ENCODE measurements at regions not wholly inside any gene's neighbourhood (a gene's known extent, or its start where the extent isn't known, plus 50 kb on each side); places are given as distances from the start of the nearest gene placed in this dataset.
A peak's percentile ranks its signal among the peaks of the same experiment; 100 is the strongest.

DNA sequence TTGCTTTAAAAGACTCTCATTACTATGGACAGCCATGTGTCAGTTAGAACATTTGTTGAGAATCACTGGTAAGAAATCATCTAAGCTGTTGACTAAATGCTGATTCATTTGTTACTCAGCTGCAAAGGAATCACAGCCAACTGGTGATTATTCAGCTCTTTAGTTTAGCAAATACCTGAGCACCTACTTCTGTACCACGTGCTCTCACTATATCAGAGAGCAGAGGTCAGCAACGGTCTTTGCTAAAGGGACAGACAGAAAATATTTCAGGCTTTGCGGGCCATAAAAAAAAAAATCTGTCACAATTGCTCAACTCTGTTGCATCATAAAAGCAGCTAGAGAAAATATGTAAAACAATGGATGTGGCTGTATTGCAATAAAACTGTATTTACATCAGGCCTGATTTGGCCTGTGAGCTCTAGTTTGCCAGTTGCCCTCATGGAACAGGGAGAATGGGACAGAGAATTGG, 377.6 kb downstream of the DNAH5 start:
- DNase-seq = no peak

DNA sequence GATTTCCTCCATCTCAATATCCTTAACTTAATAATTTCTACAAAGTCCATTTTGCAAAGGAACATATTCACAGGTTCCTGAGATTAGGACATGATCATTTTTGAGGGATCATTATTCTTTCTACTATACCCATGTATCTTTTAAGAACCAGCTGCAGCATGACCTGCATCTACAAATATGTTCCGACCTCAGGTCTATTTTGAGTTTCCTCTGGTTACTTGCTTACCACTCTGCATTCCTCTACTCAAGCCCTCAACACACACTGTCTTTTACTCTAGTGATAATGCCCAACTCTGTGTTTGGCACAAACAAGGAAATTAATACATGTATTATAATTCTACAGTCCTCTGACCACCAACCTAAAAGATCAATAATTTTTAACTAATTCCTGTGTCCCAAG, 386.1 kb downstream of the DNAH5 start:
- no peak for DNase-seq

DNA sequence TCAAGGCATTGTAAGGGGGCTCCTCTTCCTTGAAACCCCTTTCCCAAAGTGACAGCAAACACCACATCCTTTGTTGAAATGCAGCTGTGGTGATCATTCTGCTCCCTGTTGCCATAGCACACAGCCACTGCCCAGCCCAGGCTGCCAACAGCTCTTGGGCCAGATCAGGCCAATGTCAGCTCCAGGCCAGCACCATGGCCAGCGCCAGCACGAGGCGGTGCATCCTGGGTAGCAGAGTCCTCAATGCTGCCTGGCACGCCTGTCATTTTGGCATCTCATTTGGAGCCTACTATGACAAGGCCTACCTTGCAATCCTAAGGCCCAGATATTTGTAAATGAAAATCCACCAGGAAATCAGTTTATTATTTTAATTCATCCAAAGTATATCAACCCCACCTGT, 390.6 kb downstream of the DNAH5 start:
- DNase-seq = no peak

DNA sequence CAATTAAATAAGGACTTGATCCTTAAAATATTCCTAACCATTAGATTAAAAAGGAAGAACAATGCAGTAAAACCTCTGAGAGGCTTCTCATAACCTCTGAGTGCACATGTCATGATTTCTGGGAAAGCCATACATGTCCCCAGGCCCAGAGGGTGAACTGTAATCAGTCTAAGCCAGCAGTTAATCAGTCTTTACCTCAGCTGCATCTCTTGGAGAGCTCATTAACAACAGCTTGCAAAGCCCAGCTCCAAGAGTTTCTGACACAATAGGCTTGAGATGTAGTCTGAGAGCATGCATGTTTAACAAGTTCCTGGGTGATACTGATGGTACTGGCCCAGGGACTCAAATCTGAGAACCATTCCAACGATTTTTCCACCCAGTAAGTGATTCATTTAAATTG, 392.1 kb downstream of the DNAH5 start:
- DNase-seq = no peak

DNA sequence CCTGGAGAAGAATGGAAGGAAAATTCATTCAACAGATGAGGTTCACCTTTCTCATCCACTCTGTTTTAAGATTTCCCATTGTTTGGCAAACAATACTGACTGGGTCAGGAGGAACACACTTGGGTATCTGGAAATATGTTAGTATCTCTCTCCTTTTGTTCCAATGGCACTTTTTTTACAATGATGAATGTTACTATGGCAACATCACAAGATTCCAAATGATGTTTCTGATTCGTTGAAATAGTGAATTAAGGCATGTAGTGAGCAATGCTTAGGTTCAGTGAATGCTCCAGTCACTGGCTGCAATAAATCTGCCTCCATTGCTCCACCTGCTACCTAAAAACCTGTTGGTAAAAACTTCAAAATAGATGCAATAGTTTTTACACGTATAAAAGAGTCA, 392.8 kb downstream of the DNAH5 start:
- DNase-seq = no peak

DNA sequence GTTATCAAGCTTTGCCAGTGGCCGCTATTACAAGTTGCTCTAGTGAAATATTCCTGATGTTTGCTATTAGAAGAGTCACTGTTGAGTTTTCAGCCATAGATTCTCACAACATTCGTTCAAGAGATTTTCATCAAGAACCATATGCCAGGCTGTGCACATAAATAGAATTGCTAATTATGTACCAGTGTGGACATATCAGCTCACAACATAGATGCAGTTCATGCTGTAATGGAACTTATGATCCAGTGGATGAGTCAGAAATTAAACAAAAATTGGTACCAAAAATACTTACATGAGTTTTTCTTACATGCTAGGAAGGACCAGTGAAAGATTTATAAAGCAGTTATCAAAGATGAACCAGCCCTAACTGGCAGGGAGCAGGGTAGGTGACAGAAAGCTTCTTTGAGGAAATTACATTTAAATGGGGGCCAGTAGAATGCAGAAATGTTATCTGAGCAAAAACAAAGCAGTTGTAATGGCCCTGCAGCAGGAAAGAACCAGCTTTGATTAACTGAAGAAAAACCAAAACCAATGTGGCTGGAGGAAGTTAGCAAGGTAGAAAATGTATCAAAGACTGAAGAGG, 404.2 kb downstream of the DNAH5 start:
- no peak for DNase-seq

DNA sequence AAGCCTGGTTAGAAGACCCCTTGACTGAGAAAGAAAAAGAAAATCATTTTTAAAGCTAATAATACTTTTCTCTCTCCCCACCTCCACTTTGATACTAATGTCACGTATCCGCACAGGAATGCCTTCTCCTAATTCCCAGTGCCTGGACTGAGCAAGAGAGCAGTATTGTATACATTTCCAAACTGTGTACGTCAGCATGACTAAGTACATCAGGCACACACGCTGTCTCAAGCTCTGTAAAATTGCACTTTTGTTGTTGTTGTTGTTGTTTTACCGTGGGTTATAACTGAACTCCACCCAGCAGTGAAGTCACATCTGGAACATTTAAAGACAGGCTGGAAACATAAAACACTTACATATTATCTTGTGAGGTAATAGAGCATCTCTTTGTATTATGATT, 407.6 kb downstream of the DNAH5 start:
- no peak for DNase-seq

DNA sequence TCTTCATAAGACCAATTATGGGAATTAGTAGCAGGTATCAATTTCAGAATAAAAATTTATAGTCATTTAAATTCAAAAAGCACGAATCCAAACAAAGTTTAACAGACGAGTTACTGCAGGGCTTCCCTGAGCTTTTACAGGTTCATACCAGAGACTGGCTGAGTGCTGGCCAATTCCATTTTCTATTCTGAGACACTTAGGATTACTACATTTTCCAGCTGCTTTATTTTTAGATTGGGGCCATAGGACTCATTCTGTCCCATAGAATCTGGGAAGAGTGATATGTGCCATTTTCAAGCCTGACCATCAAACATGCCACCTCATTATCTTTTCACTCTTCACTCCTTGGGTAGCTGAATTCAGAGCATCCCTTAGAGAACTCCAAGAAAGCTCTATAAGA, 410.7 kb downstream of the DNAH5 start:
- no peak for DNase-seq

DNA sequence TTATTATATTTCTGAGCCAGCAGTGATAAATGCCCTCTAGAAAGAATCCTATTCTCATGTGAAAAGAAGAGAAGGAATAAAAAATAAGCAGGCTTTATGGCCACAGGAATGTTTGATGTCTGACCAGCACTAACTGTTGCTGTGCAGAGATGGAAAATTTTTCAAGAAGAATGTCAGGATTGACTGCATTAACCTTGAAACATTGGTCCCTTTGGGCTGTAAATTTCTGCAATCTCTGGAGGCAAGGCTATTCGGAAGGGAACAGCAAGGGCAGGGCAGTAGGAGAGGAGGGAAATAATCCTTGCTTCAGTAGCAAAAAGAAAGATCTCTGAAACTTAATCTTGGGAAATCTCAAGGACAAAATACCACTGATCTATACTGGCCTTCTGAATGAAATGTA, 415.2 kb downstream of the DNAH5 start:
- no peak for DNase-seq

DNA sequence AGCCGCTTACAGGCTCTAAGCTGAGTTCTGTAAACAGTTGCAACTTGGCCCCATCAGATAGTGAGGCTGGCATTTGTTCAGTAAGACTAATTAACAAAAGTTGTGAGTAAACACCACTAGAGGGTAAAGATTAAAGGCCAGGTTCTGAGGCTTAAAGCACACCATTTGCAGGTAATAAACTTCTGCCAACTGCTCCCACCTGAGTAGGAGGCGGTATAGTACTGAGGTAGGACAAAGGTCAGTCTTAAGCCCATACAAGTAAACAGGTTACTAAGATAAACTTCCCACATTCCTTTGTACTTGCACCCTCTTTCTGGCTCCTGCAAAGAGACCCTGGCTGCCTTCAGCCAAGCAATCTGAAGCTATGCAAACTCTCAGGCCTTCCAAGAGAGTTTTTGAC, 419.6 kb downstream of the DNAH5 start:
- DNase-seq = no peak

DNA sequence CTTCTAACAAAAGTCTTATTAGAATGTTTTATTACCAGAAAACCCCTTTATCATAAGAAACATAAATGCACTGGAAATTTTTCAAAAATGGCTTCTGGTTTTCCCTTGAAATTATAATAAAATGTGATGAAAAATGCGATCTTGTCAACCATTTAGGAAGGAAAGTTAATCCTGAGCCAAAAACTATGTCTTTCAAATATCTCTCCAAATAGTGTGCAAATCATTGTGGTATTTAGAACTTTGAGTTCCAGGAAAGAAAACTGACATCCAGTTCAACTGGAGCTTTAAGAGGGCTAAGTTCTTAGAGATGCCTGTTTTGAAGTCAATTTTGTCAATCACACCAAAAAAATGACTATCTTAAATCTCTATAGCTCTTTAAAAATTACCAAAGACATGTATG, 425.4 kb downstream of the DNAH5 start:
- no peak for DNase-seq

DNA sequence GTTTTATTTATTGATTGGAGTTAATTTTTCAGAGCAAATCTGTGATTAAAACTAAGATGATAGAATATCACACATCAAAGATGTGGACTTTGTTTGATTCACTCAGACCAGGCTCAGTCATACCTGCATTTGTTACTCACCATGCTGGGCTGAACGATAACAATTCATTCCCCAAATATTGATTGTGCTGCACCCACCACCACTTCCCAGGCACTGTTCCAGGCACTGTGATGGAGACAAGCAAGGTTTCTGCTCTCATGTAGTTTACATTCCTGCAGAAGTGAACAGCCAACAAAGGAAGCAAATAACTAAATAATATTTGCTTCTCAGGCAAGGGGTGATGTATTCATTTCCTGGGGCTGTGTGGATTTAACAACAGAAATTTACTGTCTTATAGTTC, 428.3 kb downstream of the DNAH5 start:
- no peak for DNase-seq

DNA sequence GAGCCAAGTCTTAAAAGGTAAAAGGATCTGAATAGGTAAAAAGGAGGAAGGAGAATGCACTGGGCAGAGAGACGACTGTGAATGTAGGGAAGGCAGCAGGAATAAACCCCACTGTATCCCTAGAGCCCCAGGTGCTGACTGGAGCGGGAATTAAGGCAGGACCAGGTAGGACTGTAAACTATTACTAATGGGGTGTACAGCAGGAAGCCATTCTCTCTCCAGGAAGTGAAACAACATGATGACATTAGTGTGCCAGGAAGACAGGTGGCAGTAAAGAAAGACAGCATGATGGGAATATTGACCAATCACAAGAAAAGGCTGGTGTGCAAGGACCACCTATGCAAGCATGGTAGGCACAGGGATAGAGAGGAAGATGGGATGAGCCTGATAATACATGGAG, 433.0 kb downstream of the DNAH5 start:
- DNase-seq = peak in 1 of 2 experiments; percentile 17

DNA sequence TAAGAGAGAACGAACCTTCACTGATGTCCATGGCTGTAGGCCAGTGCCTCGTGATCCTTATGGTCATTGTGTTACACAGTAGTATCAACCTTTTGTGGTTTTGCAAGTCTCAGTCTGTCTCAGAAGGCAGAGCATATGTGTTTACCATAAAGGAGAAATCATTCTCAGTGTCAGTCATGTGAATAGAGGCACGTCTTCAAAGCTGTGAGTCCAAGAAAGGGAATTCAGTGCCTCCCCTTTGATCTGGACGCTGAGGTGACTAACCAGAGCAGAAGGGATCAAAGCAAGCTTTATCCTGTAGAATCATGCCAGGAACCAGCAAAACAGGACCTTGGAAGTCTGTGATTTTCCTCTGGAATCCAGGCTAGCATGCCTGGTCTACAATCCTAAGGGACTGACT, 433.9 kb downstream of the DNAH5 start:
- no peak for DNase-seq

DNA sequence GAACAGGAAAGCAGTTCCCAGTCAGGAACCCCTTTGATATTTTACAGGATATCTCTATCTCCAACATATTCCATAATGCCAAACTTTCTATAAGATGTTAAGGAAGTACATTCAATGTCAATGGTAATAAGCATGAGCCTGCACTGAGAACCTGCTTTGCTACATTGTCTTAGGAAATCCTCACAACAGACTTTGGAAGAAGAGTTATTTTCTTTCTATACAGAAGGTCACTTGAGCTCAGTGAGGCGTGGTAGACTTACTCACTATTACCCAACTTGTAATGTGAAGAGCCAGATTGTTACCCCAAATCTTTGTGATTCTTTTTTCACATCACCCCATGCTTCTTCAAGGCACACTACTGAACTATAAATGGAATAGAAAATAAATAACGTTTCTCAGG, 435.9 kb downstream of the DNAH5 start:
- DNase-seq = no peak

DNA sequence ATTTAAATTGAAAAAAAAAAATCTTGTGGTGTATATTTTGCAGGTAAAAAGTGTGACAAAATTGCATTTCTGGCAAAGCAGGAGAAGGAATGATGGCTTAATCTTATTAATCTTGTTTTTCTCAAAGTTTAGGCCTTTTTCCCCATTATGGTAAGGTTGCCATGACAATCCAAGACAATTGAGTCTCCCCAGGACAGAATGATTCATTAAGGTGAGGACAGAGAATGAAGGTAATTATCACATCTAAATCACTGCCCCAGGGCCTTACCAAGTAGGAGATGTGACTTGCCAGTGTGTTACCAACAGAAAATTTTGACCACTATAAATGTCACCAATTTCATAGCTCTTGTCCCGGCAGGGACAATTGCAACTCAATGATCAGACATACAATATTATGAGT, 439.2 kb downstream of the DNAH5 start:
- peak in 1 of 2 experiments; percentile 19 for DNase-seq

DNA sequence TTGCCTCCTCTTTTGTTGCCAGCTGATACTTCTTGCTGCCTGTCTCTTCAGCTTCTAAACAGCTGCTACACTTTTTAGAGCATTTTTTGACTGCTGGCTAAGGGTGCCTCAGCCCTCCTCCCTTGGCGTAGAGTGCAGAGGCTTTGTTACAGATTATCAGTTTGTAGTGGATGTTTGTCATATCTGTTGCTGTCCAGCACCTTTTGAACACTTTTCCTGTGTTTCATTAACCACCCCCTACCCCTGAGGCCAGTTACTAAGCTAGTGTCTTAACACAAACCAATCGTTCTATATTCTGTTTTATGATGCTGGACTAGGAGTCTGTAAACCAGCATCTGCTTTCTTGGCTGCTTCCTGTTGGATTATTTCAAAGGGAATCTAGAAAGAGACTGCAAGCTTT, 441.5 kb downstream of the DNAH5 start:
- no peak for DNase-seq

DNA sequence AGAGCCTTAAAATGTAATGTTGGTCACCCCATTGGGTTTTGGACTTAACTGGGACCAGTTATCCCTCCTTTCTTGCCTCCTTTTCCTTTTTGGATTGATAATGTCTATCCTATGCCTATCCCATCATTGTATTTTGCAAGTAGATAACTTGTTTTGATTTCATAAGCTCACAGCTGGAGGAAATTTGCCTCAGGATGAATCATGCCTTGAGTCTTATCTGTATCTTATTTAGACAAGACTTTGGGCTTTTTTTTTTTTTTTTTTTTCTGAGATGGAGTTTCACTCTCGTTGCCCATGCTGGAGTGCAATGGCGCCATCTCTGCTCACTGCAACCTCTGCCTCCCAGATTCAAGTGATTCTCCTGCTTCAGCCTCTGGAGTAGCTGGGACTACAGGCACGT, 443.3 kb downstream of the DNAH5 start:
- no peak for DNase-seq

DNA sequence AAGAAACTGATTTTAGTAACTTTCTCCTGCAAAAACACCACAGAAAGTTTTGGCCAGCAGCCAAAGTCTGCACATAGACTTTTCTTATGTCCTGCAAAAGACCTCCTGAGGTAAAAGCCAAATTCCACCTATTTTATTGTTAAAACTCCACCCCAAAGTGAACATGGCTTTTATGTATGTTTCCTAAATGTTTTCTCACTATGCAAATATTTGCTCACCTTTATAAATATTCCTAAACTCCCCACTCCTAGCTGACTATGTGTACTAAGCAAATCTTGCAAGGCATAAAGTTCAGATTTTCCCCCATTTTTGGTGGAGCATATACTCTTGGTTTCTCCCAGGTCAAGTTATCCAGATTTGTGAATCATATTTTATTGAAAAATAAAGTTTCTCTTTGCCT, 446.2 kb downstream of the DNAH5 start:
- no peak for DNase-seq

DNA sequence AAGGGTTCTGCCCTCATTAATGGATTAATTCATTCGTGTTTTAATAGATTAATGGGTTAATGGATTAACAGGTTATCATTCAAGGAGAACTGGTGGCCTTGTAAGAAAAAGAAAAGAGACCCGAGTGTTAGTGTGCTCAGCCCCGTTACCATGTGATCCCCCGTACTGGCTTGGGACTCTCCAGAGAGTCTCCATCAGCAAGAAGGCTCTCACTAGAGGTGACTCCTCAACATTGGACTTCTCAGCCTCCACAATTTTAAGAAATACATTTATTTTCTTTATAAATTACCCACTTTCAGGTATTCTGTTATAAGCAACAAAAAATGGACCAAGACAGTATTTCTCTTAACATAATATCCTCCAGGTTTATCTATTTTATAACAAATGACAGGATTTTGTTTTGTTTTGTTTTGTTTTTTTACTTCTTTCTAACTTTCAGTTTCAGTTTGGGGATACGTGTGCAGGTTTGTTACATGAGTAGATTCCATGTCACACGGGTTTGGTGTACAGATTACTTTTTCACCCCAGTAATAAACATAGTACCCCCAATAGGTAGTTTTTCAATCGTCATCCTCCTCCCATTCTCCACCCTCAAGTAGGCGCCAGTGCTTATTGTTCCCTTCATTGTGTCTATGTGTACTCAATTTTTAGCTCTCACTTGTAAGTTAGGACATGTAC, 456.1 kb downstream of the DNAH5 start:
- DNase-seq = no peak

DNA sequence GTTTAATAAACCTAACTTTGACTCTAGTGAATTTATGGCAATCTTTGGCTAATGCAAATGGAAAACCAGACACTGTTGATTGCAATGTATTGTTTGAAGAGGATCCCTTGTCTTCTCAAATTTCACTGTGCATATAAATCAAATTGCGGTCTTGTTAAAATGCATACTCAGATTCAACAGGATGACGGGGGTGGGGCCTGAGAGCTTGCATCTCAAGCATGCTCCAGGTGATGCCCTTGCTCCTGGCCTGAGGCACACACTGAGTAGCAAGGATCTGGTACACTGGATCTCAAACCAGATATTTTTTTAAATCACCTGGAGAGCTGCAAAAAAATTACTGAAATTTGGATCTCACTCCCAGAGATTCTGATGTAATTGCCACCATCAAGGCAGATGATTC, 463.7 kb downstream of the DNAH5 start:
- DNase-seq = no peak

DNA sequence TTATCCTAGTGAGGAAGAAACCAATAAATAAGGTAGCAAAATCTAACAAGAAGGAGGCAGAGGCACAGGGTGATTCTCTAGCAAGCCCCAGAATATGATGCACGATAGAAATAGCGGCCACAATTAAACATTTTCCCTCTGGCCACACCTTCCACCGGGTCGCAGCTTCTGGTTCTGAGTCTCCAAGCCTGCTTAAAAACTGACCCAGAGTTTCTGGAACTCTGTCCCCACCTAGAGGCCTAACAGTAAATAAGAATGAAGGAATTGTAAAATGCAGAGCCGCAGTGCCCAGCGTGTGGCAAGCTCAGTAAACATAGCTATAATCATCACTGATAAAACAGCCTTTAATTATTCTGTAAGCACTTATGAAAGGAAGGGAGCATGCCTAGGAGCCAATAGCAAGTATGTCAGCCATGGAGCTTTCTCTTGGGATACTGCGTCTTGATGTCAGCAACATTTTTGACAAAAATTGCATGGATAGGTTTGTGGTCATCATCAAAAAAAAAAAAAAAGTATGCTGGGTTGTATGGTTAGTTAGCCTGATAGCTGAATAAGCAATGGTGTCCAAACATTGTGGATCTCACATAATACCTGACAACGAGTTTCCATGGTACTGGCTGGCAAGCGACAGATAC, 465.5 kb downstream of the DNAH5 start:
- DNase-seq = peak in 1 of 2 experiments; percentile 48

DNA sequence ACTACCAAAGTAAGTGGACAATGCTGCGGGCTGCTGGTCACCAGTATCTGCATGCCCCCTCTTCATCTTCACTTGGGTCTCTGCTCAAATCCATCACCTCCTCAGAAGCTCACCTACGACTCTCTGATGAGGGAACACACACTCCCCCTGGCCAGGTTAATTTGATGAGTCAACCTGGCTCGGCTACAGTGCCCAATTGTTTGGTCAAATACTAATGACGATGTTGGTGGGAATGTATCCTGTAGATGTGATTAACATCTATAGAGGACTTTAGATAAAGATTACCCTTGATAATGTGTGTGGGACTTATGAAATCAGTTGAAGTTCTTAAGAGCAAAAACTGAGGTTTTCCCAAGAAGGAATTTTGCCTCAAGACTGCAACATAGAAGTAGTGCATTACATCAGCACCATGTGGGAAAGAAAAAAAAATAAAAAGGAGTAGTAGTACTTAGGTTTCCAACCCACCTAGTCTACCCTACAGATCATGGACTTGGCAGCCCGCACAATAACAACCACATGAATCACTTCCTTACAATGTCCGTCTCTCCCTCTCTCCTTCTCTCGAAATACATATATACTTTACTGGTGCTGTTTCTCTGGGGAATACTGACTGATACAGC, 467.3 kb downstream of the DNAH5 start:
- DNase-seq = no peak

DNA sequence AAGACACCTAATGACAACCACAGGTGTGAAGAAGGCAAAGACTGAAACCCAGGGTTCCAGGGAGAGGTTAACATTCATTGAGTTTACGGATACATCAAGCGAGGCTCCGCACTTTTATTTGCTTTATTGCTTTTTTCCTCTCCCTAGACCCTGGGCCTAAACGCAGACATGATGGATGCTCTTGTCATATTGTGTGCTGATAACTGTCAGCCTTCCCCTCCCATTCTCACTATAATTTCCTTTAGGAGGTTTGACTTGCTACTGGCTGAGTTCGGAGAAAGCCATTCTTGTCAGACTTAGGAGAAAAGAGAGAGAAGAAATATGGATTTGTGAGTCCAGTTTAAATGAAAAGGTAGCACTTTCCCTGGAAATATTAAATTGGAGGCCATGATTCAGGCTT, 471.6 kb downstream of the DNAH5 start:
- no peak for DNase-seq

All from NCI-H1930 (cell line).